Endothelial cell of umbilical vein (primary cell): ENCODE measurements at regions not wholly inside any gene's neighbourhood (a gene's known extent, or its start where the extent isn't known, plus 50 kb on each side); places are given as distances from the start of the nearest gene placed in this dataset.

ENCODE experiments used
- BruUV-seq: library from RNA; stranded (reverse); fragments of 400-500 nt; replicated peaks from 2 replicates; lab custom pipeline; 2021; lab: Mats Ljungman, UMichigan
- CTCF ChIA-PET: fragments of 300-600, 350-600 bp; sonication (Branson Sonifier 250); formaldehyde crosslinking; loops from one replicate; lab custom pipeline; 2021; ENCODE audit warnings: antibody characterized with exemption, inconsistent platforms; lab: Charles Lee
- POLR2A ChIA-PET: fragments of 300-600, 350-600 bp; sonication (Branson Sonifier 250); formaldehyde crosslinking; loops from one replicate; lab custom pipeline; 2021; ENCODE audit warnings: antibody characterized with exemption, inconsistent platforms; lab: Charles Lee
- DNase-seq: peaks from one replicate; pipeline ENCODE4 v3.0.0-alpha.2; 2011; ENCODE audit warnings: low read depth, low spot score
- FAIRE-seq: peaks from 2 replicates; lab custom pipeline; 2011; peaks lifted over from hg19 to GRCh38; lab: Jason Lieb, UNC
- H2AFZ ChIP-seq: 2 replicates; pipeline ENCODE4 v1.6.0; 2012; ENCODE audit warnings: low read depth, low read length, control low read depth, inconsistent platforms
- H3K27ac ChIP-seq: 2 replicates; pipeline ENCODE4 v1.5.1; 2011; ENCODE audit warnings: low read depth, mild to moderate bottlenecking, control low read depth, low read length, moderate library complexity; ENCODE audit not compliant: insufficient read depth
- H3K27me3 ChIP-seq, 2 experiments: 2 replicates each; pipeline versions ENCODE4 v1.6.0 to v1.6.1; 2011; ENCODE audit warnings: low read length in 2 of 2, mixed read lengths in 1 of 2; ENCODE audit not compliant: control insufficient read depth in 2 of 2, insufficient read depth in 2 of 2
- H3K36me3 ChIP-seq, 2 experiments: 2 replicates in 1 of 2; 3 replicates in 1 of 2; pipeline ENCODE4 v1.5.1; 2011; ENCODE audit warnings: low read length in 2 of 2, mild to moderate bottlenecking in 1 of 2, moderate library complexity in 1 of 2; ENCODE audit not compliant: control insufficient read depth in 2 of 2, insufficient read depth in 2 of 2; ENCODE audit errors: extremely low read depth in 1 of 2
- H3K4me1 ChIP-seq: 3 replicates; pipeline ENCODE4 v1.5.1; 2011; ENCODE audit warnings: mild to moderate bottlenecking, low read length; ENCODE audit not compliant: control insufficient read depth, insufficient read depth; ENCODE audit errors: extremely low read depth
- H3K4me2 ChIP-seq: 2 replicates; pipeline ENCODE4 v1.6.1; 2011; ENCODE audit warnings: low read length, control low read depth, mixed read lengths; ENCODE audit not compliant: insufficient read depth
- H3K4me3 ChIP-seq, 3 experiments: fragments of 200-600 bp in 1 of 3; sonication (generic), shearing (Covaris generic) in 1 of 3; replicated peaks in 1 of 3; 2 replicates each; pipeline ENCODE4 v1.5.1; 2011 to 2016; ENCODE audit warnings: control low read depth in 3 of 3, low read length in 3 of 3, mild to moderate bottlenecking in 2 of 3, inconsistent platforms in 1 of 3, low read depth in 1 of 3, moderate library complexity in 1 of 3; ENCODE audit not compliant: insufficient read depth in 1 of 3
- H3K79me2 ChIP-seq: 2 replicates; pipeline ENCODE4 v1.6.0; 2012; ENCODE audit warnings: low read length, inconsistent platforms; ENCODE audit not compliant: control insufficient read depth, insufficient read depth
- H3K9ac ChIP-seq: replicated peaks from 2 replicates; pipeline ENCODE3; 2011; ENCODE audit warnings: low read length, control low read depth; ENCODE audit not compliant: insufficient read depth; ENCODE audit errors: extremely low read depth
- H3K9me1 ChIP-seq: replicated peaks from 3 replicates; pipeline ENCODE4 v1.6.0; 2011; ENCODE audit warnings: mild to moderate bottlenecking, low read length; ENCODE audit not compliant: control insufficient read depth, insufficient read depth; ENCODE audit errors: extremely low read depth
- H3K9me3 ChIP-seq: replicated peaks from 2 replicates; pipeline ENCODE4 v1.5.1; 2012; ENCODE audit warnings: low read length, inconsistent platforms; ENCODE audit not compliant: control insufficient read depth, insufficient read depth
- H4K20me1 ChIP-seq: replicated peaks from 2 replicates; pipeline ENCODE3; 2011; ENCODE audit warnings: mild to moderate bottlenecking, low read length; ENCODE audit not compliant: control insufficient read depth, insufficient read depth; ENCODE audit errors: extremely low read depth
- CTCF ChIP-seq, 2 donors: IDR thresholded peaks; 1 replicate in 1 of 2; 2 replicates in 1 of 2; pipeline ENCODE4 v1.5.1; 2011; ENCODE audit warnings: low read length in 2 of 2, mild to moderate bottlenecking in 2 of 2, moderate library complexity in 2 of 2, control low read depth in 1 of 2, inconsistent platforms in 1 of 2, low read depth in 1 of 2; ENCODE audit not compliant: insufficient read depth in 1 of 2; ENCODE audit errors: extremely low read depth in 1 of 2
- EZH2 ChIP-seq: IDR thresholded peaks from 2 replicates; pipeline ENCODE4 v1.6.1; 2012; ENCODE audit warnings: borderline replicate concordance, low read depth, mild to moderate bottlenecking, moderate library complexity, low read length, inconsistent platforms; ENCODE audit not compliant: severe bottlenecking
- FOS ChIP-seq: IDR thresholded peaks from 2 replicates; pipeline ENCODE4 v1.6.1; 2011; ENCODE audit warnings: mild to moderate bottlenecking, low read length, moderate library complexity, borderline replicate concordance; ENCODE audit not compliant: insufficient read depth
- GATA2 ChIP-seq: IDR thresholded peaks from 2 replicates; pipeline ENCODE4 v1.7.0; 2011; ENCODE audit warnings: low read depth, mild to moderate bottlenecking, moderate library complexity, mixed read lengths, low read length; ENCODE audit not compliant: insufficient read length, insufficient read depth
- JUN ChIP-seq: IDR thresholded peaks from 2 replicates; pipeline ENCODE4 v1.6.1; 2011; ENCODE audit warnings: borderline replicate concordance, low read depth; ENCODE audit not compliant: insufficient read length, insufficient read depth
- MAX ChIP-seq: IDR thresholded peaks from 2 replicates; pipeline ENCODE4 v1.6.1; 2011; ENCODE audit not compliant: insufficient read depth, insufficient read length
- MYC ChIP-seq: IDR thresholded peaks from one replicate; pipeline ENCODE4 v1.6.1; 2011; ENCODE audit warnings: mild to moderate bottlenecking, low read depth, low read length
- POLR2A ChIP-seq: IDR thresholded peaks from 2 replicates; pipeline ENCODE4 v1.6.1; 2012; ENCODE audit warnings: low read depth, mild to moderate bottlenecking, control low read depth, low read length
- POLR2AphosphoS5 ChIP-seq: IDR thresholded peaks from 2 replicates; pipeline ENCODE4 v1.6.1; 2012; ENCODE audit warnings: low read depth, mild to moderate bottlenecking, control low read depth, low read length, moderate library complexity; ENCODE audit not compliant: insufficient read depth
- dilution Hi-C: fragments of 300-500 bp; cut with MboI; formaldehyde crosslinking; loops from one replicate; pipeline ENCODE4 v1.15.0; 2019; ENCODE audit warnings: low sequenced_read_pairs; ENCODE audit not compliant: extremely low pct_ligation_motif_present
- intact Hi-C: fragments of 100-400 bp; cut with micrococcal nuclease; formaldehyde crosslinking; loops from one replicate; pipeline ENCODE4 v1.10.0; 2022

- FAIRE-seq, result no peak
- no peaks in the 10 kb centered on the region for H3K79me2 ChIP-seq
- no TSS peak for BruUV-seq
- no peaks in the 10 kb centered on the region for H3K9me1 ChIP-seq
- H3K4me3 ChIP-seq, result no peak overlapping the region
- no peaks in the 10 kb centered on the region for H3K36me3 ChIP-seq
- H3K9ac ChIP-seq, result no peak overlapping the region
- CTCF ChIA-PET, result no interaction called here
- intact Hi-C loops, result no loop called here
- TF ChIP-seq GATA2, result no peak
- no peak for TF ChIP-seq CTCF (IDR thresholded peaks at IDR 0.05; ENCODE audit: extremely low read depth in 1 of 2, insufficient read depth in 1 of 2, low read depth in 1 of 2, low read length in 2 of 2)
- TF ChIP-seq JUN, result no peak
- TF ChIP-seq FOS, result no peak
- no peak for TF ChIP-seq POLR2AphosphoS5
- TF ChIP-seq MAX, result no peak
- no peak for TF ChIP-seq EZH2
- no peak for TF ChIP-seq POLR2A
- TF ChIP-seq MYC, result no peak
- H3K4me2 ChIP-seq, result no peak overlapping the region
- H3K9me3 ChIP-seq, result no peaks in the 10 kb centered on the region
- H3K27ac ChIP-seq, result no peak overlapping the region
- no peaks in the 10 kb centered on the region for H4K20me1 ChIP-seq
- no peak for DNase-seq
- no peaks in the 10 kb centered on the region for H3K27me3 ChIP-seq
- no peak overlapping the region for H2AFZ ChIP-seq
- POLR2A ChIA-PET, result no interaction called here
- dilution Hi-C loops, result no loop called here
- no peaks in the 10 kb centered on the region for H3K4me1 ChIP-seq
Observed at GRCh38 chr2:241929551-241930490, 60.3 kb downstream of the RTP5 start.
